Gastroesophageal sphincter (tissue), 4 donors: ENCODE measurements at regions not wholly inside any gene's neighbourhood (a gene's known extent, or its start where the extent isn't known, plus 50 kb on each side); places are given as distances from the start of the nearest gene placed in this dataset.

Source experiments
- ATAC-seq: fragments of 150-250 bp; one replicate; pipeline ENCODE4 v1.9.1; 2016; ENCODE audit warnings: mild to moderate bottlenecking, moderate library complexity
- H3K27ac ChIP-seq, 4 donors: fragments of 200-600 bp; sonication (generic) in 3 of 4; 1 replicate in 3 of 4; 2 replicates in 1 of 4; pipeline ENCODE4 v1.5.1; 2016 to 2019
- H3K27me3 ChIP-seq: fragments of 200-600 bp; sonication (generic); one replicate; pipeline ENCODE4 v1.5.1; 2019
- H3K36me3 ChIP-seq, 2 donors: fragments of 200-600 bp; sonication (generic); one replicate each; pipeline ENCODE4 v1.5.1; 2019; ENCODE audit warnings: control low read depth in 1 of 2
- H3K4me1 ChIP-seq, 3 donors: fragments of 200-600 bp; sonication (generic); 1 replicate in 2 of 3; 2 replicates in 1 of 3; pipeline ENCODE4 v1.5.1; 2016 to 2019; ENCODE audit warnings: control low read depth in 2 of 3
- H3K4me3 ChIP-seq, 2 donors: fragments of 200-600 bp; sonication (generic); one replicate each; pipeline ENCODE4 v1.5.1; 2019; ENCODE audit warnings: mild to moderate bottlenecking in 1 of 2, moderate library complexity in 1 of 2
- H3K9me3 ChIP-seq, 3 donors: fragments of 200-600 bp; sonication (generic); one replicate each; pipeline ENCODE4 v1.5.1; 2017 to 2019; ENCODE audit warnings: control low read depth in 2 of 3
- EP300 ChIP-seq: sonication (generic); formaldehyde crosslinking; IDR thresholded peaks from one replicate; pipeline ENCODE4 v1.6.1; 2017; ENCODE audit warnings: antibody characterized with exemption, mild to moderate bottlenecking
- POLR2A ChIP-seq, 2 donors: fragments of 450-650 bp; IDR thresholded peaks; one replicate each; pipeline ENCODE4 v1.6.1; 2017; ENCODE audit warnings: antibody characterized with exemption in 2 of 2, mild to moderate bottlenecking in 2 of 2, moderate library complexity in 1 of 2
- POLR2AphosphoS5 ChIP-seq: sonication (generic); formaldehyde crosslinking; IDR thresholded peaks from one replicate; pipeline ENCODE4 v1.6.1; 2017; ENCODE audit warnings: antibody characterized with exemption
- WGBS, 2 donors: methylation state at CpG; one replicate each; pipeline ENCODE4 v1.1.5; 2018; ENCODE audit warnings: low coverage in 1 of 2; 5-methylcytosine and 5-hydroxymethylcytosine counted together
- TF ChIP-seq, protein P1 (sequence below), 4 experiments: fragments of 200-600 bp in 2 of 4; fragments of 450-650 bp in 2 of 4; sonication (generic) in 1 of 4; IDR thresholded peaks; one replicate each; pipeline ENCODE4 v1.5.1; 2017 to 2019; ENCODE audit warnings: antibody characterized with exemption in 4 of 4, mild to moderate bottlenecking in 2 of 4, moderate library complexity in 2 of 4

DNA sequence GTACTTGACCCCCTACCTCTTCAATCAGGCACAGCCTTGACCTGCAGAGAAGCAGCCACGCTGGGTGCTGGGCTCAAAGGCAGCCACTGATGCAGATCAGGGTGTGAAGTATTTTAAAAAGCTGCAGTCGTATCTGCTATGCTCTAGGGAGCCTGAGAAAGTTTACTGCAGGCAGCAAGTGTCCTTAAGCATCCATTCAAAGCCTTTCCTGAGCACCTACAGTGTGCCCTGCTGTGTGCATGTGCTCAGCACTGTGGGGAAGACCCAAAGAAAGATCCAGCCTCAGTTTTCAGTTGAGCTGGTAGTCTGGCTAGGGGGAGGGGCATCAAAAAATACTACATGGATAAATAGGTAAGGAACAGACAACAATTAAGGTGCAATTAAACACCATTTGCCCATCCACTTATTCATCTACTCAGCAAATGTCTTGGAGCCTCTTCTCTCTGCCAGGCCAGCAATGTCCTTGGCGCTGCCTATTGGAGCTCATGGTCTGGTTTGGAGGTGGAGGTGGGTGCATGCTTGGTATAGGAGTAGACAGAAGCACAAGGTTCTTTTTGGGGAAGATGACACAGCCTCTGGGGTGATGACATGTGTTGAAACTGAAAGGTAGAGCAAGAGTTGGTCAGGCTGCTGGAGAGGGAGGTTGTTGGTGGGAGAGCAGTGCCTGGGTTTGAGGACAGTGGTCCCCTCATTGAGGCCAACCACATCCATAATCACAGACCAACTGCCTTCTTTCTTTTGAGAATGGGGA, 85.9 kb upstream of the PRR23C start:
- Histone ChIP-seq H3K36me3 (no peaks in the 10 kb centered on the region), H3K4me3 (no peak overlapping the region), H3K9me3 (no peaks in the 10 kb centered on the region), H3K27ac (no peak overlapping the region), H3K4me1 (no peaks in the 10 kb centered on the region), H3K27me3 (no peaks in the 10 kb centered on the region)
- no peak for ATAC-seq
- no peak for TF ChIP-seq POLR2AphosphoS5
- TF ChIP-seq POLR2A (IDR thresholded peaks at IDR 0.05): no peak
- no peak for TF ChIP-seq EP300
- TF ChIP-seq, protein P1, sequence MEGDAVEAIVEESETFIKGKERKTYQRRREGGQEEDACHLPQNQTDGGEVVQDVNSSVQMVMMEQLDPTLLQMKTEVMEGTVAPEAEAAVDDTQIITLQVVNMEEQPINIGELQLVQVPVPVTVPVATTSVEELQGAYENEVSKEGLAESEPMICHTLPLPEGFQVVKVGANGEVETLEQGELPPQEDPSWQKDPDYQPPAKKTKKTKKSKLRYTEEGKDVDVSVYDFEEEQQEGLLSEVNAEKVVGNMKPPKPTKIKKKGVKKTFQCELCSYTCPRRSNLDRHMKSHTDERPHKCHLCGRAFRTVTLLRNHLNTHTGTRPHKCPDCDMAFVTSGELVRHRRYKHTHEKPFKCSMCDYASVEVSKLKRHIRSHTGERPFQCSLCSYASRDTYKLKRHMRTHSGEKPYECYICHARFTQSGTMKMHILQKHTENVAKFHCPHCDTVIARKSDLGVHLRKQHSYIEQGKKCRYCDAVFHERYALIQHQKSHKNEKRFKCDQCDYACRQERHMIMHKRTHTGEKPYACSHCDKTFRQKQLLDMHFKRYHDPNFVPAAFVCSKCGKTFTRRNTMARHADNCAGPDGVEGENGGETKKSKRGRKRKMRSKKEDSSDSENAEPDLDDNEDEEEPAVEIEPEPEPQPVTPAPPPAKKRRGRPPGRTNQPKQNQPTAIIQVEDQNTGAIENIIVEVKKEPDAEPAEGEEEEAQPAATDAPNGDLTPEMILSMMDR (IDR thresholded peaks at IDR 0.05): no peak
- 0 to 42% methylated on average over 1 to 2 of the region's 3 CpGs for WGBS, 2 donors

DNA sequence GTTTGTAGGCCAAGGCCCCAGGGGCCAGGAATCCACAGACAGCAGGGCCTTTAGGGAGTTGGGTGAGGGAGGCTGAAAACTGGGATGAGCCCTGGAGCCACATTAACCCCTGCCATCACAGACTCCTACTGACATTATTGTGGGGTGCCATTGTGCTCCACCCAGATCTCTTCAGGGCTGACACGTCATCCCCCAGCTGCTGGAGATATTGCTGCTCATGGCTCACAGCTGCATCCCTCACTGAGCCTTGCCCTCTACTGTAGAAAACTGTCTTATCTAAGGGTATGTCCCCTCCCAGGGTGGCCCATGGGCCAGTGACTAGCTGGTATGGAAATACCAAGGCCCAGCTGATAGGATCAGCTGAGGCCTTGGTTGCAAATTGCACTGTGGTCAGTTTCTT, 87.3 kb upstream of the PRR23C start:
- H3K27ac ChIP-seq: no peak overlapping the region
- no peaks in the 10 kb centered on the region for H3K27me3 ChIP-seq
- H3K9me3 ChIP-seq: no peaks in the 10 kb centered on the region
- H3K4me3 ChIP-seq: no peak overlapping the region
- H3K4me1 ChIP-seq: no peaks in the 10 kb centered on the region
- WGBS, 2 donors: no CpG with 5 or more reads among the region's 1 CpG
- TF ChIP-seq POLR2AphosphoS5: no peak
- TF ChIP-seq EP300: no peak
- TF ChIP-seq POLR2A (IDR thresholded peaks at IDR 0.05): no peak
- TF ChIP-seq, protein P1 (IDR thresholded peaks at IDR 0.05): no peak
- H3K36me3 ChIP-seq: no peaks in the 10 kb centered on the region
- ATAC-seq: no peak

GRCh38 chr3:139132976-139133375, 88.3 kb upstream of the PRR23C start:
- no peaks in the 10 kb centered on the region for H3K9me3 ChIP-seq
- no peaks in the 10 kb centered on the region for H3K27me3 ChIP-seq
- no CpG with 5 or more reads among the region's 1 CpG for WGBS, 2 donors
- no peaks in the 10 kb centered on the region for H3K36me3 ChIP-seq
- TF ChIP-seq POLR2A (IDR thresholded peaks at IDR 0.05) (no peak), POLR2AphosphoS5 (no peak), EP300 (no peak)
- TF ChIP-seq, protein P1 (IDR thresholded peaks at IDR 0.05): no peak
- no peak overlapping the region for H3K27ac ChIP-seq
- no peak overlapping the region for H3K4me3 ChIP-seq
- no peak for ATAC-seq
- H3K4me1 ChIP-seq: no peaks in the 10 kb centered on the region

GRCh38 chr3:139134678-139135372, 90.1 kb upstream of the PRR23C start:
- WGBS, 2 donors: 67% methylated on average over 2 of the region's 2 CpGs; no CpG with 5 or more reads in 1 of the 2 donors
- no peak overlapping the region for H3K27ac ChIP-seq
- no peak for ATAC-seq
- no peaks in the 10 kb centered on the region for H3K4me1 ChIP-seq
- H3K27me3 ChIP-seq: no peaks in the 10 kb centered on the region
- H3K4me3 ChIP-seq: no peak overlapping the region
- H3K9me3 ChIP-seq: no peaks in the 10 kb centered on the region
- no peak for TF ChIP-seq POLR2A (IDR thresholded peaks at IDR 0.05)
- no peak for TF ChIP-seq EP300
- no peak for TF ChIP-seq POLR2AphosphoS5
- TF ChIP-seq, protein P1 (IDR thresholded peaks at IDR 0.05): no peak
- no peaks in the 10 kb centered on the region for H3K36me3 ChIP-seq

DNA sequence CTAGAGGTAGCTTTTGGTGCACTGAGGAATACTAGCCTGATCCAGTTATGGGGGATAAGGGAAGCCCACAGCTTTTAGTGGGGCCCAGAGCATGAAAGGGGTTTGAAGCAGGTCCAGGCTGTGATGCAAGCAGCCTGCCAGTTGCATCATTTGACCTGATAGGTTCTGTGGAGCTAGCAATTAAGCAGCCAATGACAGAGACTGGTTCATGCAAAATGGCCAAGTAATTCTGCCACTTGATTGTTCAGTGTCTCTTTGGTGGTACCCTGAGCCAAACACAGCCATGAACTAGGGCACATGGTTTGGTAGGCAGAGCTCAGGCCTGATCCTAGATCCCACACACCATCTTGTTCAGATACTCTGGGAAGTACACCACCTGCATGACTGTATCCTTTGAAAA, 91.0 kb upstream of the PRR23C start:
- no peaks in the 10 kb centered on the region for H3K9me3 ChIP-seq
- TF ChIP-seq POLR2AphosphoS5: no peak
- no peak for TF ChIP-seq POLR2A (IDR thresholded peaks at IDR 0.05)
- no peak for TF ChIP-seq EP300
- TF ChIP-seq, protein P1 (IDR thresholded peaks at IDR 0.05): no peak
- no peaks in the 10 kb centered on the region for H3K4me1 ChIP-seq
- no peak overlapping the region for H3K4me3 ChIP-seq
- H3K36me3 ChIP-seq: no peaks in the 10 kb centered on the region
- no peak for ATAC-seq
- peaks cover 4% of the 10 kb centered on the region for H3K27me3 ChIP-seq
- H3K27ac ChIP-seq: no peak overlapping the region
